ENCODE measurements at regions not wholly inside any gene's neighbourhood (a gene's known extent, or its start where the extent isn't known, plus 50 kb on each side); places are given as distances from the start of the nearest gene placed in this dataset.

GRCh38 chr4:75251547-75251946, 262.7 kb downstream of the RCHY1 start:
- H3K9me3 ChIP-seq (ENCODE audit: control insufficient read depth, insufficient read depth, low read length), result no peaks in the 10 kb centered on the region
- H3K4me1 ChIP-seq (ENCODE audit: control insufficient read depth, insufficient read depth, low read length), result no peaks in the 10 kb centered on the region
- H3K27ac ChIP-seq (ENCODE audit: low read depth, low read length), result no peak overlapping the region
- no peaks in the 10 kb centered on the region for H3K27me3 ChIP-seq (ENCODE audit: control insufficient read depth, insufficient read depth, low read length)
- no peaks in the 10 kb centered on the region for H3K36me3 ChIP-seq (ENCODE audit: control insufficient read depth, insufficient read depth, low read length)
- WGBS (ENCODE audit: insufficient coverage), result no CpG with 5 or more reads among the region's 3 CpGs
- H3K4me3 ChIP-seq (ENCODE audit: low read depth, low read length), result no peak overlapping the region
- no peak for DNase-seq (ENCODE audit: low read depth in 4 of 6, low spot score in 6 of 6)

DNA sequence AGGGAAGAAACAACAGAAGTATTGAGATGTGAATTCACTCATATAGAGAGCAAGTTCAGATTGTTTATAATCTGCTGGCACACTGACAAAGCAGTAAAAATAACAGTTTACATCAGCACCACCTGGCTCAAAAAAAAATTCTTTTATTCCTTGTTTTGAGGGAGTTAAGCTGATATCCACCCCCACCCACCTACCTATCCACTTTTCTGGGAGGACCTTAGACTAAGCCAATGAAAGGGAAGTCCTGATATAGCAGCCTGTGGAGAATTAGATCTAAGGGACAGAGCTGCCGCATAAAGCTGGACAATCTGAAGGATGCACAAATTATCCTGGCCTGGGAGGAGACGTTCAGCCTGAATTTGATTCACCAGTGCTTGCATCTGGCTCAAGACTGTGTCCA, 264.5 kb downstream of the RCHY1 start:
- Histone ChIP-seq H3K27me3 (ENCODE audit: control insufficient read depth, insufficient read depth, low read length) (no peaks in the 10 kb centered on the region), H3K9me3 (ENCODE audit: control insufficient read depth, insufficient read depth, low read length) (no peaks in the 10 kb centered on the region), H3K27ac (ENCODE audit: low read depth, low read length) (no peak overlapping the region), H3K36me3 (ENCODE audit: control insufficient read depth, insufficient read depth, low read length) (no peaks in the 10 kb centered on the region), H3K4me3 (ENCODE audit: low read depth, low read length) (no peak overlapping the region), H3K4me1 (ENCODE audit: control insufficient read depth, insufficient read depth, low read length) (no peaks in the 10 kb centered on the region)
- no peak for DNase-seq (ENCODE audit: low read depth in 4 of 6, low spot score in 6 of 6)
- WGBS (ENCODE audit: insufficient coverage), result 61% methylated on average over 2 of the region's 2 CpGs

- H3K36me3 ChIP-seq (ENCODE audit: control insufficient read depth, insufficient read depth, low read length), result no peaks in the 10 kb centered on the region
- no peaks in the 10 kb centered on the region for H3K27me3 ChIP-seq (ENCODE audit: control insufficient read depth, insufficient read depth, low read length)
- no peaks in the 10 kb centered on the region for H3K9me3 ChIP-seq (ENCODE audit: control insufficient read depth, insufficient read depth, low read length)
- DNase-seq (ENCODE audit: low read depth in 4 of 6, low spot score in 6 of 6), result no peak
- WGBS (ENCODE audit: insufficient coverage), result no CpG with 5 or more reads among the region's 2 CpGs
- H3K4me3 ChIP-seq (ENCODE audit: low read depth, low read length), result no peak overlapping the region
- H3K4me1 ChIP-seq (ENCODE audit: control insufficient read depth, insufficient read depth, low read length), result no peaks in the 10 kb centered on the region
- no peak overlapping the region for H3K27ac ChIP-seq (ENCODE audit: low read depth, low read length)
These were observed 265.3 kb downstream of the RCHY1 start for GRCh38 chr4:75248770-75249407.

DNA sequence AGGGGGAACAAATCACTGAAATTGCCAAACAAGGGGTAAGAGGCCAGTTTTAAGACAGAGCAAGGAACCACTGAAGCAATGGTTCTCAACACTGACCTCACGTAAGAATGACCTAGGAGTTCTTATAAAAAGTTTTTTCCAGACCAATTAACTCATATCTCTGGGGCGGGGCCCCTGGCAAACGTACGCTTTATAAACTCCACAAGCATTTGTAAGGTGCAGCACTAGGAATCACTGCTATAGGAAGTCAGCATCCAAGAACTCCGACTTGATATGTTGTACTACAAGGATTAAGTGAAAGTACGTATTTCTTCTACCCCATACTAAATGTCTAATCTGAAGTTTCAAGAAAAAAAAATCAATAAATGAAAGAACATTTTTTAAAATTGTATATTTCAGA, 269.9 kb downstream of the RCHY1 start:
- no peaks in the 10 kb centered on the region for H3K4me1 ChIP-seq (ENCODE audit: control insufficient read depth, insufficient read depth, low read length)
- 100% methylated on average over 1 of the region's 6 CpGs for WGBS (ENCODE audit: insufficient coverage)
- DNase-seq (ENCODE audit: low read depth in 4 of 6, low spot score in 6 of 6), result no peak
- no peaks in the 10 kb centered on the region for H3K27me3 ChIP-seq (ENCODE audit: control insufficient read depth, insufficient read depth, low read length)
- peaks cover 1% of the 10 kb centered on the region for H3K9me3 ChIP-seq (ENCODE audit: control insufficient read depth, insufficient read depth, low read length)
- H3K36me3 ChIP-seq (ENCODE audit: control insufficient read depth, insufficient read depth, low read length), result no peaks in the 10 kb centered on the region
- no peak overlapping the region for H3K27ac ChIP-seq (ENCODE audit: low read depth, low read length)
- no peak overlapping the region for H3K4me3 ChIP-seq (ENCODE audit: low read depth, low read length)

DNA sequence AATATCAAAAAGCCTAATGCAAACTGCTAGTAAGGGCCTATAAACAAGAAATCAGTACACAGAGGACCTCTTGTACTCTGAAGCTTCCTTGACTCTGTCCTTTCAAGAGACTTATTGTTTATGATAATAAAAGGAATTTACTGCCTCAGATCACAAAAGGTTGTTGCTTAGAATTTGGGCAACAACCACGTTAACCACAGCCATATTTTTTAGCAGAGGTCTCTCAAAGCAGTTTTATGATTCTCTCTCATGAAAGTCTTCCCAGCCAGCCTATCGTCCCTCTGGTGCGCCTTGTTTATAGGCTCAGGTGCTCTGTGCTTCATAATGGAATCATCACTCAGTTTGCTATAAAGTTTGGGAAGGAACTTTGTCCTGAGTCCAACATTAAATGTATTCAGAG, 270.6 kb downstream of the RCHY1 start:
- WGBS (ENCODE audit: insufficient coverage), result no CpG with 5 or more reads among the region's 3 CpGs
- no peaks in the 10 kb centered on the region for H3K27me3 ChIP-seq (ENCODE audit: control insufficient read depth, insufficient read depth, low read length)
- no peak overlapping the region for H3K4me3 ChIP-seq (ENCODE audit: low read depth, low read length)
- H3K36me3 ChIP-seq (ENCODE audit: control insufficient read depth, insufficient read depth, low read length), result no peaks in the 10 kb centered on the region
- DNase-seq (ENCODE audit: low read depth in 4 of 6, low spot score in 6 of 6), result no peak
- no peaks in the 10 kb centered on the region for H3K4me1 ChIP-seq (ENCODE audit: control insufficient read depth, insufficient read depth, low read length)
- H3K9me3 ChIP-seq (ENCODE audit: control insufficient read depth, insufficient read depth, low read length), result peaks cover 3% of the 10 kb centered on the region
- no peak overlapping the region for H3K27ac ChIP-seq (ENCODE audit: low read depth, low read length)

GRCh38 chr4:75235359-75235951, 278.7 kb downstream of the RCHY1 start:
- no peak overlapping the region for H3K4me3 ChIP-seq (ENCODE audit: low read depth, low read length)
- H3K27me3 ChIP-seq (ENCODE audit: control insufficient read depth, insufficient read depth, low read length), result no peaks in the 10 kb centered on the region
- H3K4me1 ChIP-seq (ENCODE audit: control insufficient read depth, insufficient read depth, low read length), result no peaks in the 10 kb centered on the region
- DNase-seq (ENCODE audit: low read depth in 4 of 6, low spot score in 6 of 6), result no peak
- H3K36me3 ChIP-seq (ENCODE audit: control insufficient read depth, insufficient read depth, low read length), result no peaks in the 10 kb centered on the region
- peaks cover 3% of the 10 kb centered on the region for H3K9me3 ChIP-seq (ENCODE audit: control insufficient read depth, insufficient read depth, low read length)
- H3K27ac ChIP-seq (ENCODE audit: low read depth, low read length), result no peak overlapping the region

GRCh38 chr4:75232546-75232945, 281.7 kb downstream of the RCHY1 start:
- Histone ChIP-seq H3K9me3 (ENCODE audit: control insufficient read depth, insufficient read depth, low read length) (no peaks in the 10 kb centered on the region), H3K4me3 (ENCODE audit: low read depth, low read length) (no peak overlapping the region), H3K4me1 (ENCODE audit: control insufficient read depth, insufficient read depth, low read length) (no peaks in the 10 kb centered on the region), H3K27ac (ENCODE audit: low read depth, low read length) (no peak overlapping the region), H3K36me3 (ENCODE audit: control insufficient read depth, insufficient read depth, low read length) (no peaks in the 10 kb centered on the region), H3K27me3 (ENCODE audit: control insufficient read depth, insufficient read depth, low read length) (no peaks in the 10 kb centered on the region)
- WGBS (ENCODE audit: insufficient coverage), result 0% methylated on average over 1 of the region's 3 CpGs
- no peak for DNase-seq (ENCODE audit: low read depth in 4 of 6, low spot score in 6 of 6)

- no peak for DNase-seq (ENCODE audit: low read depth in 4 of 6, low spot score in 6 of 6)
- Histone ChIP-seq H3K4me1 (ENCODE audit: control insufficient read depth, insufficient read depth, low read length) (no peaks in the 10 kb centered on the region), H3K27me3 (ENCODE audit: control insufficient read depth, insufficient read depth, low read length) (no peaks in the 10 kb centered on the region), H3K4me3 (ENCODE audit: low read depth, low read length) (no peak overlapping the region), H3K27ac (ENCODE audit: low read depth, low read length) (no peak overlapping the region), H3K9me3 (ENCODE audit: control insufficient read depth, insufficient read depth, low read length) (no peaks in the 10 kb centered on the region), H3K36me3 (ENCODE audit: control insufficient read depth, insufficient read depth, low read length) (no peaks in the 10 kb centered on the region)
- WGBS (ENCODE audit: insufficient coverage), result 83% methylated on average over 1 of the region's 3 CpGs
These were observed 284.2 kb downstream of the RCHY1 start for GRCh38 chr4:75229806-75230570.

GRCh38 chr4:75213480-75213879, 280.6 kb downstream of the PARM1 start:
- DNase-seq (ENCODE audit: low read depth in 4 of 6, low spot score in 6 of 6), result no peak
- H3K4me3 ChIP-seq (ENCODE audit: low read depth, low read length), result no peak overlapping the region
- H3K36me3 ChIP-seq (ENCODE audit: control insufficient read depth, insufficient read depth, low read length), result no peaks in the 10 kb centered on the region
- H3K4me1 ChIP-seq (ENCODE audit: control insufficient read depth, insufficient read depth, low read length), result no peaks in the 10 kb centered on the region
- WGBS (ENCODE audit: insufficient coverage), result no CpG with 5 or more reads among the region's 2 CpGs
- H3K9me3 ChIP-seq (ENCODE audit: control insufficient read depth, insufficient read depth, low read length), result no peaks in the 10 kb centered on the region
- no peaks in the 10 kb centered on the region for H3K27me3 ChIP-seq (ENCODE audit: control insufficient read depth, insufficient read depth, low read length)
- no peak overlapping the region for H3K27ac ChIP-seq (ENCODE audit: low read depth, low read length)

DNA sequence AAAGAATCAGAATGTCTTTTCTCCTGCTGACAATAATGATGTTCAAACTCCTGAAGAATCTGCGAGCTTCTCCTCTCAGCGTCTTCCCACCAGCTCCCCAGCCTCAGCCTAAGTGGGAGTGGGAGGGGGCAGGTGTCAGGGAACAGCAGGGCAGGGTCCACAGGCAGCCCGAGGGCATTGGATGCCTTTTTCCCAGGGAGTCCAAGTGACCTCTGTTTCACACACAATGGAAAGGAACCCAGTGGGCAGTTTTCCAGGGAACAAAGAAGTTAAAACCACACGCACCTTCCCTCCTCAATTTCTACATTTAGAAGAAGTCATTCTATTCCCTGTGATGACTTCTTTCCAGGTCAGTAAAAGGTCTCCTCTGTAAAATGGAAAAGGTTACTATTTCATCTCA, 278.5 kb downstream of the PARM1 start:
- no peaks in the 10 kb centered on the region for H3K4me1 ChIP-seq (ENCODE audit: control insufficient read depth, insufficient read depth, low read length)
- H3K36me3 ChIP-seq (ENCODE audit: control insufficient read depth, insufficient read depth, low read length), result no peaks in the 10 kb centered on the region
- H3K9me3 ChIP-seq (ENCODE audit: control insufficient read depth, insufficient read depth, low read length), result no peaks in the 10 kb centered on the region
- no peaks in the 10 kb centered on the region for H3K27me3 ChIP-seq (ENCODE audit: control insufficient read depth, insufficient read depth, low read length)
- WGBS (ENCODE audit: insufficient coverage), result 38% methylated on average over 2 of the region's 4 CpGs
- H3K27ac ChIP-seq (ENCODE audit: low read depth, low read length), result no peak overlapping the region
- DNase-seq (ENCODE audit: low read depth in 4 of 6, low spot score in 6 of 6), result no peak
- H3K4me3 ChIP-seq (ENCODE audit: low read depth, low read length), result no peak overlapping the region
